ENCODE measurements at regions not wholly inside any gene's neighbourhood (a gene's known extent, or its start where the extent isn't known, plus 50 kb on each side); places are given as distances from the start of the nearest gene placed in this dataset.

GRCh38 chr2:14936426-14936825, 303.9 kb downstream of the LRATD1 start:
- ChIA-PET CTCF (interaction anchor here (1.7 kb wide), 1 partner anchor 9 kb away, joined by 5 read pairs; no protein-coding TSS in a partner anchor), POLR2A (no interaction called here)
- Histone ChIP-seq H3K9me3 (no peaks in the 10 kb centered on the region), H3K36me3 (replicated peaks in 1 of 2; ENCODE audit: control insufficient read depth in 1 of 2, insufficient read depth in 2 of 2, low read length in 1 of 2) (no peaks in the 10 kb centered on the region), H4K20me1 (ENCODE audit: insufficient read depth) (no peaks in the 10 kb centered on the region), H3K27ac (ENCODE audit: low read depth in 2 of 2, low read length in 1 of 2) (no peak overlapping the region), H3K4me1 (ENCODE audit: control insufficient read depth in 1 of 2, insufficient read depth in 2 of 2, low read depth in 1 of 2, low read length in 1 of 2) (no peaks in the 10 kb centered on the region), H3K9me2 (no peaks in the 10 kb centered on the region), H2AFZ (ENCODE audit: low read depth) (no peak overlapping the region), H3K79me2 (ENCODE audit: insufficient read depth) (no peaks in the 10 kb centered on the region), H3K4me2 (no peak overlapping the region), H3K27me3 (ENCODE audit: insufficient read depth) (no peaks in the 10 kb centered on the region), H3K4me3 (ENCODE audit: low read depth in 2 of 2, low read length in 1 of 2) (no peak overlapping the region), H3F3A (replicated peaks; ENCODE audit: insufficient read depth) (no peaks in the 10 kb centered on the region), H3K9ac (no peak overlapping the region)
- no peak for TF ChIP-seq FOSL2 (IDR thresholded peaks at IDR 0.05; ENCODE audit: borderline replicate concordance, low read depth)
- TF ChIP-seq NFIC (IDR thresholded peaks at IDR 0.05; ENCODE audit: borderline replicate concordance) = no peak
- no peak for TF ChIP-seq CHD2 (IDR thresholded peaks at IDR 0.05; ENCODE audit: low read length, partially characterized antibody)
- TF ChIP-seq, protein P1, sequence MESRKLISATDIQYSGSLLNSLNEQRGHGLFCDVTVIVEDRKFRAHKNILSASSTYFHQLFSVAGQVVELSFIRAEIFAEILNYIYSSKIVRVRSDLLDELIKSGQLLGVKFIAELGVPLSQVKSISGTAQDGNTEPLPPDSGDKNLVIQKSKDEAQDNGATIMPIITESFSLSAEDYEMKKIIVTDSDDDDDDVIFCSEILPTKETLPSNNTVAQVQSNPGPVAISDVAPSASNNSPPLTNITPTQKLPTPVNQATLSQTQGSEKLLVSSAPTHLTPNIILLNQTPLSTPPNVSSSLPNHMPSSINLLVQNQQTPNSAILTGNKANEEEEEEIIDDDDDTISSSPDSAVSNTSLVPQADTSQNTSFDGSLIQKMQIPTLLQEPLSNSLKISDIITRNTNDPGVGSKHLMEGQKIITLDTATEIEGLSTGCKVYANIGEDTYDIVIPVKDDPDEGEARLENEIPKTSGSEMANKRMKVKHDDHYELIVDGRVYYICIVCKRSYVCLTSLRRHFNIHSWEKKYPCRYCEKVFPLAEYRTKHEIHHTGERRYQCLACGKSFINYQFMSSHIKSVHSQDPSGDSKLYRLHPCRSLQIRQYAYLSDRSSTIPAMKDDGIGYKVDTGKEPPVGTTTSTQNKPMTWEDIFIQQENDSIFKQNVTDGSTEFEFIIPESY (IDR thresholded peaks at IDR 0.05; ENCODE audit: borderline replicate concordance, low read depth) = no peak
- TF ChIP-seq RAD21 (IDR thresholded peaks at IDR 0.05; ENCODE audit: low read length) = no peak
- TF ChIP-seq ELF1 (IDR thresholded peaks at IDR 0.05) = no peak
- TF ChIP-seq USF1 (IDR thresholded peaks at IDR 0.05; ENCODE audit: borderline replicate concordance, low read depth) = no peak
- TF ChIP-seq, protein P2, sequence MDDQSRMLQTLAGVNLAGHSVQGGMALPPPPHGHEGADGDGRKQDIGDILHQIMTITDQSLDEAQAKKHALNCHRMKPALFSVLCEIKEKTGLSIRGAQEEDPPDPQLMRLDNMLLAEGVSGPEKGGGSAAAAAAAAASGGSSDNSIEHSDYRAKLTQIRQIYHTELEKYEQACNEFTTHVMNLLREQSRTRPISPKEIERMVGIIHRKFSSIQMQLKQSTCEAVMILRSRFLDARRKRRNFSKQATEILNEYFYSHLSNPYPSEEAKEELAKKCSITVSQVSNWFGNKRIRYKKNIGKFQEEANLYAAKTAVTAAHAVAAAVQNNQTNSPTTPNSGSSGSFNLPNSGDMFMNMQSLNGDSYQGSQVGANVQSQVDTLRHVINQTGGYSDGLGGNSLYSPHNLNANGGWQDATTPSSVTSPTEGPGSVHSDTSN (IDR thresholded peaks at IDR 0.05) = no peak
- no peak for TF ChIP-seq GABPA (IDR thresholded peaks at IDR 0.05; ENCODE audit: low read depth)
- TF ChIP-seq SIN3A (IDR thresholded peaks at IDR 0.05; ENCODE audit: borderline replicate concordance, low read depth, low read length) = no peak
- TF ChIP-seq TAF1 (IDR thresholded peaks at IDR 0.05; ENCODE audit: borderline replicate concordance, low read depth, low read length) = no peak
- TF ChIP-seq, protein P3, sequence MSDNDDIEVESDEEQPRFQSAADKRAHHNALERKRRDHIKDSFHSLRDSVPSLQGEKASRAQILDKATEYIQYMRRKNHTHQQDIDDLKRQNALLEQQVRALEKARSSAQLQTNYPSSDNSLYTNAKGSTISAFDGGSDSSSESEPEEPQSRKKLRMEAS (IDR thresholded peaks at IDR 0.05; ENCODE audit: low read depth) = no peak
- TF ChIP-seq, protein P4, sequence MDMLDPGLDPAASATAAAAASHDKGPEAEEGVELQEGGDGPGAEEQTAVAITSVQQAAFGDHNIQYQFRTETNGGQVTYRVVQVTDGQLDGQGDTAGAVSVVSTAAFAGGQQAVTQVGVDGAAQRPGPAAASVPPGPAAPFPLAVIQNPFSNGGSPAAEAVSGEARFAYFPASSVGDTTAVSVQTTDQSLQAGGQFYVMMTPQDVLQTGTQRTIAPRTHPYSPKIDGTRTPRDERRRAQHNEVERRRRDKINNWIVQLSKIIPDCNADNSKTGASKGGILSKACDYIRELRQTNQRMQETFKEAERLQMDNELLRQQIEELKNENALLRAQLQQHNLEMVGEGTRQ (IDR thresholded peaks at IDR 0.05; ENCODE audit: borderline replicate concordance, low read depth, low read length) = no peak
- no peak for DNase-seq
- WGBS (ENCODE audit: low lambda C conversion rate) = 0% methylated on average over 3 of the region's 3 CpGs

- Histone ChIP-seq H3K27ac (ENCODE audit: low read depth in 2 of 2, low read length in 1 of 2) (no peak overlapping the region), H3K36me3 (replicated peaks in 1 of 2; ENCODE audit: control insufficient read depth in 1 of 2, insufficient read depth in 2 of 2, low read length in 1 of 2) (no peaks in the 10 kb centered on the region), H3F3A (replicated peaks; ENCODE audit: insufficient read depth) (no peaks in the 10 kb centered on the region), H3K4me3 (ENCODE audit: low read depth in 2 of 2, low read length in 1 of 2) (no peak overlapping the region), H3K79me2 (ENCODE audit: insufficient read depth) (no peaks in the 10 kb centered on the region), H4K20me1 (ENCODE audit: insufficient read depth) (no peaks in the 10 kb centered on the region), H3K4me1 (ENCODE audit: control insufficient read depth in 1 of 2, insufficient read depth in 2 of 2, low read depth in 1 of 2, low read length in 1 of 2) (no peaks in the 10 kb centered on the region), H2AFZ (ENCODE audit: low read depth) (no peak overlapping the region), H3K9me3 (no peaks in the 10 kb centered on the region), H3K4me2 (no peak overlapping the region), H3K9me2 (no peaks in the 10 kb centered on the region), H3K9ac (no peak overlapping the region), H3K27me3 (ENCODE audit: insufficient read depth) (no peaks in the 10 kb centered on the region)
- CTCF ChIA-PET = interaction anchor here (1.7 kb wide), 1 partner anchor 8 kb away, joined by 5 read pairs; no protein-coding TSS in a partner anchor
- DNase-seq = no peak
- POLR2A ChIA-PET = no interaction called here
- WGBS (ENCODE audit: low lambda C conversion rate) = 14% methylated on average over 3 of the region's 3 CpGs
- TF ChIP-seq RCOR1 (IDR thresholded peaks at IDR 0.05; ENCODE audit: low read length) (no peak), CHD2 (IDR thresholded peaks at IDR 0.05; ENCODE audit: low read length, partially characterized antibody) (no peak), YY1 (IDR thresholded peaks at IDR 0.05; ENCODE audit: low read depth) (no peak), JUND (IDR thresholded peaks at IDR 0.05) (no peak), RXRA (IDR thresholded peaks at IDR 0.05; ENCODE audit: borderline replicate concordance, low read depth) (no peak), RAD21 (IDR thresholded peaks at IDR 0.05; ENCODE audit: low read length) (no peak), TEAD4 (IDR thresholded peaks at IDR 0.05; ENCODE audit: borderline replicate concordance, insufficient read depth) (no peak), GATA2 (CRISPR knock-in tag; IDR thresholded peaks at IDR 0.05) (no peak), NRF1 (IDR thresholded peaks at IDR 0.05; ENCODE audit: low read depth, low read length) (no peak), SMC3 (IDR thresholded peaks at IDR 0.05; ENCODE audit: low read depth, low read length) (no peak), GABPA (IDR thresholded peaks at IDR 0.05; ENCODE audit: low read depth) (no peak), MXI1 (IDR thresholded peaks at IDR 0.05; ENCODE audit: low read depth, low read length) (no peak), POLR2AphosphoS5 (IDR thresholded peaks at IDR 0.05; ENCODE audit: low read depth, low read length) (no peak)
- TF ChIP-seq, protein P1 (IDR thresholded peaks at IDR 0.05; ENCODE audit: borderline replicate concordance, low read depth) = no peak
Measured at GRCh38 chr2:14937336-14937735, 304.8 kb downstream of the LRATD1 start.

All from SK-N-SH (cell line).